GM19455 (cell line): ENCODE measurements at regions not wholly inside any gene's neighbourhood (a gene's known extent, or its start where the extent isn't known, plus 50 kb on each side); places are given as distances from the start of the nearest gene placed in this dataset.

Experiments used
- ATAC-seq: cut with Tn5 transposase; IDR thresholded peaks from one replicate; pipeline ENCODE4 v1.9.1; 2021; ENCODE audit not compliant: unreplicated experiment

GRCh38 chr11:92383430-92383829 is 158.8 kb downstream of the FAT3 start:
- no peak for ATAC-seq

- ATAC-seq: no peak
Observed at GRCh38 chr11:92384358-92384757, 159.7 kb downstream of the FAT3 start.

GRCh38 chr11:92384802-92385201 is 160.2 kb downstream of the FAT3 start:
- ATAC-seq: no peak

- ATAC-seq: no peak
Observed at GRCh38 chr11:92386577-92386976, 162.0 kb downstream of the FAT3 start.

- ATAC-seq: no peak
Observed at GRCh38 chr11:92387859-92388258, 163.2 kb downstream of the FAT3 start.

- no peak for ATAC-seq
Observed at GRCh38 chr11:92388380-92388779, 163.8 kb downstream of the FAT3 start.

GRCh38 chr11:92390783-92391182 is 166.2 kb downstream of the FAT3 start:
- no peak for ATAC-seq

- no peak for ATAC-seq
Observed at GRCh38 chr11:92391364-92391763, 166.7 kb downstream of the FAT3 start.

- ATAC-seq: no peak
Observed at GRCh38 chr11:92391808-92392207, 167.2 kb downstream of the FAT3 start.

- ATAC-seq: no peak
Observed at GRCh38 chr11:92393218-92393617, 168.6 kb downstream of the FAT3 start.

GRCh38 chr11:92396133-92396532 is 171.5 kb downstream of the FAT3 start:
- ATAC-seq: no peak

- no peak for ATAC-seq
Observed at GRCh38 chr11:92397221-92397755, 172.7 kb downstream of the FAT3 start.

- no peak for ATAC-seq
Observed at GRCh38 chr11:92399705-92400104, 175.1 kb downstream of the FAT3 start.

- ATAC-seq: no peak
Observed at GRCh38 chr11:92401520-92401919, 176.9 kb downstream of the FAT3 start.

- ATAC-seq: no peak
Observed at GRCh38 chr11:92406472-92406871, 181.9 kb downstream of the FAT3 start.

GRCh38 chr11:92409355-92409754 is 184.7 kb downstream of the FAT3 start:
- ATAC-seq: no peak

GRCh38 chr11:92409956-92410355 is 185.3 kb downstream of the FAT3 start:
- no peak for ATAC-seq

- ATAC-seq: no peak
Observed at GRCh38 chr11:92410526-92410925, 185.9 kb downstream of the FAT3 start.

GRCh38 chr11:92411431-92411830 is 186.8 kb downstream of the FAT3 start:
- no peak for ATAC-seq

GRCh38 chr11:92413757-92414513 is 189.3 kb downstream of the FAT3 start:
- ATAC-seq: peak; percentile 83

GRCh38 chr11:92416971-92417725 is 192.5 kb downstream of the FAT3 start:
- ATAC-seq: no peak
